ENCODE measurements at regions not wholly inside any gene's neighbourhood (a gene's known extent, or its start where the extent isn't known, plus 50 kb on each side); places are given as distances from the start of the nearest gene placed in this dataset.

DNA sequence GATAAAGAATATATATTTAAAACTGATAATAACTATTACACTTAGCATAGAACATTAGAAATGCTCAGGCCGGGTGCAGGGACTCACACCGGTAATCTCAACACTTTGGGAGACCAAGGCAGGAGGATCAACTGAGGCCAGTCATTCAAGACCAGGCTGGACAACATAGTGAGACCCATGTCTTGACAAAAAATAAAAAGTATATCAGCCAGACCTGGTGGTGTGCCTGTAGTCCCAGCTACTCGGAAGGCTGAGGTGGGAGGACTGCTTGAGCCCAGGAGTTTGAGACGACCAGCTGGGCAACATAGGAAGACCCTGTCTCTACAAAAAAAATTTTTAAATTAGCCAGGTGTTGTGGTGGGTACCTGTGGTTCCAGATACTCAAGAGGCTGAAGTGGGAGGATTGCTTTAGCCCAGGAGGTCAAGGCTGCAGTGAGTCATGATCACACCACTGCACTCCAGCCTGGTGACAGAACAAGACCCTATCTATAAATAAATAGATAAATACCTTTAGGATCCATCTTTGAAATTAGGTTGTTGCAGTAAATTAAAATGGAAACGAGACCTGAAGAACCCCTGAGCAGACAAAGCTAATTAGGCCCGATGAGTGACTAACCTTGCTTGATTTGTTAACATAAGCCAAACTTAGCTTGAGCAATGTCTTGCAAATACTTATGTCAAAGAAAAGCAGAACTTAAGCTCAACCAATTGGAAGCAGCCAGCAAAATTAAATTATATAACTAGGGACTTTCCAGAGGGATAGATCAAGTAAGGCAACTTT lies 75.8 kb upstream of the E2F3 start:
- peak; percentile 85 for DNase-seq (ENCODE audit: low read depth)
- TF ChIP-seq MYC (IDR thresholded peaks at IDR 0.05; ENCODE audit: low read depth, low read length), result no peak
- no peak for TF ChIP-seq POLR2A (IDR thresholded peaks at IDR 0.05; ENCODE audit: extremely low read depth, insufficient read length)
- TF ChIP-seq, protein P1, sequence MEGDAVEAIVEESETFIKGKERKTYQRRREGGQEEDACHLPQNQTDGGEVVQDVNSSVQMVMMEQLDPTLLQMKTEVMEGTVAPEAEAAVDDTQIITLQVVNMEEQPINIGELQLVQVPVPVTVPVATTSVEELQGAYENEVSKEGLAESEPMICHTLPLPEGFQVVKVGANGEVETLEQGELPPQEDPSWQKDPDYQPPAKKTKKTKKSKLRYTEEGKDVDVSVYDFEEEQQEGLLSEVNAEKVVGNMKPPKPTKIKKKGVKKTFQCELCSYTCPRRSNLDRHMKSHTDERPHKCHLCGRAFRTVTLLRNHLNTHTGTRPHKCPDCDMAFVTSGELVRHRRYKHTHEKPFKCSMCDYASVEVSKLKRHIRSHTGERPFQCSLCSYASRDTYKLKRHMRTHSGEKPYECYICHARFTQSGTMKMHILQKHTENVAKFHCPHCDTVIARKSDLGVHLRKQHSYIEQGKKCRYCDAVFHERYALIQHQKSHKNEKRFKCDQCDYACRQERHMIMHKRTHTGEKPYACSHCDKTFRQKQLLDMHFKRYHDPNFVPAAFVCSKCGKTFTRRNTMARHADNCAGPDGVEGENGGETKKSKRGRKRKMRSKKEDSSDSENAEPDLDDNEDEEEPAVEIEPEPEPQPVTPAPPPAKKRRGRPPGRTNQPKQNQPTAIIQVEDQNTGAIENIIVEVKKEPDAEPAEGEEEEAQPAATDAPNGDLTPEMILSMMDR (IDR thresholded peaks at IDR 0.05; ENCODE audit: low read depth, low read length), result no peak
- TF ChIP-seq, protein P2, sequence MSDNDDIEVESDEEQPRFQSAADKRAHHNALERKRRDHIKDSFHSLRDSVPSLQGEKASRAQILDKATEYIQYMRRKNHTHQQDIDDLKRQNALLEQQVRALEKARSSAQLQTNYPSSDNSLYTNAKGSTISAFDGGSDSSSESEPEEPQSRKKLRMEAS (IDR thresholded peaks at IDR 0.05; ENCODE audit: low read depth, low read length), result no peak
- no peak overlapping the region for H3K4me3 ChIP-seq (ENCODE audit: low read depth, low read length)

DNA sequence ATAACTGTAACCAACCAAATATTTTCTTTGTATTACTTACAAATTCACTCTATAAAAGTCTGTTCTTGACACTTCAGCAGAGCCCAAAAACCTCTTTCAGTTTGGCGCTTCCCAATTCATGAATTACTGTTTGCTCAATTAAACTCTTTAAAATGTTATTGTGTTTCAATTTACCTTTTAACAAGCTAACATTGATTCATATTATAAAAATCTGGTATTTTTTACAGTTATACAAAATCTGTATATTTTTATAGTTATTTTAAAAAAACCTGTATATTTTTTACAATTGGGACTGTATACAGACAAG lies 75.3 kb upstream of the E2F3 start:
- DNase-seq (ENCODE audit: low read depth), result no peak
- no peak overlapping the region for H3K4me3 ChIP-seq (ENCODE audit: low read depth, low read length)
- TF ChIP-seq POLR2A (IDR thresholded peaks at IDR 0.05; ENCODE audit: extremely low read depth, insufficient read length), result no peak
- no peak for TF ChIP-seq MYC (IDR thresholded peaks at IDR 0.05; ENCODE audit: low read depth, low read length)
- TF ChIP-seq, protein P2 (IDR thresholded peaks at IDR 0.05; ENCODE audit: low read depth, low read length), result no peak
- TF ChIP-seq, protein P1 (IDR thresholded peaks at IDR 0.05; ENCODE audit: low read depth, low read length), result no peak

- DNase-seq (ENCODE audit: low read depth), result no peak
- no peak overlapping the region for H3K4me3 ChIP-seq (ENCODE audit: low read depth, low read length)
- TF ChIP-seq, protein P1 (IDR thresholded peaks at IDR 0.05; ENCODE audit: low read depth, low read length), result no peak
Observed at GRCh38 chr6:20327141-20327540, 74.5 kb upstream of the E2F3 start.

DNA sequence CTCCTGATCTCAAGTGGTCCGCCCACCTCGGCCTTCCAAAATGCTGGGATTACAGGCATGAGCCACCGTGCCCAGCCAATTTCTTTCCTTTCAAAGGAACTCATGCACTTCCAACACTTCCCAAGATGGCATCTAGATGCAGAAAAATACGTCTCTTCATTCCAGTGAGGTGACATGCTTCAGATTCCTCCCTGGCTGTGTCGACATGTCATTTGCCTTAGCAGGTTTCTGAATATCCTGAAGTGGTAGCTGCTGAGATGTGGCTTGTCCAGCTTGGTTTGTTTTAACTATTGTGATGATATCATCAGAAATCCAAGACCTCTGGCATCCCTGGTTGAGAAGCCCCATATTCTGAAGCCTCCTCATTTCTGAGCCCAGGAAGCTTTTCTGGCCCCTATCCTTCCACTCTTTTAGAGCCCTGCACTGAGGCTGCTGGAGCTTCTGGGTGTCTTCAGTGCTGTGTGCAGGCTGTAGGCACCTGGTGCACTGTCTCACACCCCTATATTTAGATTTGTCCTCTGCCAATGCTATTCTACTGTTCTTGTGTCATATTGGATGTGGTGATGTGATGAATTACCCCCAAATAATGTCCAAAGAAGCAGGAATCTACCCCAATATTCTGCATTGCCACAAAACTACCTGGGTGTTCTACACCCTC lies 73.3 kb upstream of the E2F3 start:
- no peak for DNase-seq (ENCODE audit: low read depth)
- no peak overlapping the region for H3K4me3 ChIP-seq (ENCODE audit: low read depth, low read length)
- TF ChIP-seq, protein P2 (IDR thresholded peaks at IDR 0.05; ENCODE audit: low read depth, low read length), result no peak
- TF ChIP-seq, protein P1 (IDR thresholded peaks at IDR 0.05; ENCODE audit: low read depth, low read length), result no peak
- TF ChIP-seq POLR2A (IDR thresholded peaks at IDR 0.05; ENCODE audit: extremely low read depth, insufficient read length) (no peak), MYC (IDR thresholded peaks at IDR 0.05; ENCODE audit: low read depth, low read length) (no peak)

DNA sequence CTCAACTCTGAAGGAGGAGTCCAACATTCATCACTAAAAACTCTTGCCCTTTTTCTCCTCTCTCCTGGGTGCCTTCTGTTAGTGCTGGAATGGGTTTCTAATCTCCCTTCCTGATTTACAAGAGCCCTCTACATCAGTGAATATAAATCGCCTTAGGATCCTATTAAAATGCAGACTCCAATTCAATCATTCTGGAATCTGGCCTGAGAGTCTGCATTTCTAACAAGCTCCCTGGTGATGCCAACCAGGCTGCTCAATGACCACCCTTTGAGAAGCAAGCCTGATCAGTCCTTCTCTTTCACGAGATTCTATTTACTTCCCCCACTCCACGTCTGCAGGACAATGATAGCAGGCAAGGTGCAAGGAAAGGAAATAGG lies 72.8 kb upstream of the E2F3 start:
- TF ChIP-seq MYC (IDR thresholded peaks at IDR 0.05; ENCODE audit: low read depth, low read length), result no peak
- TF ChIP-seq POLR2A (IDR thresholded peaks at IDR 0.05; ENCODE audit: extremely low read depth, insufficient read length), result no peak
- TF ChIP-seq, protein P1 (IDR thresholded peaks at IDR 0.05; ENCODE audit: low read depth, low read length), result no peak
- TF ChIP-seq, protein P2 (IDR thresholded peaks at IDR 0.05; ENCODE audit: low read depth, low read length), result no peak
- H3K4me3 ChIP-seq (ENCODE audit: low read depth, low read length), result no peak overlapping the region
- DNase-seq (ENCODE audit: low read depth), result no peak

Data from NB4 (cell line).